Muscle layer of colon (tissue), 2 donors: ENCODE measurements at regions not wholly inside any gene's neighbourhood (a gene's known extent, or its start where the extent isn't known, plus 50 kb on each side); places are given as distances from the start of the nearest gene placed in this dataset.
"Not testable (repeated sequence)": the region's sequence is repeated elsewhere in the genome, so short reads cannot be mapped to it uniquely, and the experiment has no call there.

Experiments used
- H3K27ac ChIP-seq: one replicate; pipeline ENCODE4 v1.7.0; 2013; ENCODE audit warnings: low read depth, mild to moderate bottlenecking, low read length, moderate library complexity
- H3K27me3 ChIP-seq, 2 donors: one replicate each; pipeline ENCODE4 v1.7.0; 2013; ENCODE audit warnings: low read length in 2 of 2, mild to moderate bottlenecking in 2 of 2; ENCODE audit not compliant: insufficient read depth in 2 of 2, control insufficient read depth in 1 of 2
- H3K36me3 ChIP-seq: one replicate; pipeline ENCODE4 v1.7.0; 2013; ENCODE audit warnings: mild to moderate bottlenecking, low read length; ENCODE audit not compliant: insufficient read depth
- H3K4me1 ChIP-seq: one replicate; pipeline ENCODE4 v1.7.0; 2013; ENCODE audit warnings: mild to moderate bottlenecking, low read length; ENCODE audit not compliant: insufficient read depth
- H3K4me3 ChIP-seq, 2 donors: one replicate each; pipeline ENCODE4 v1.7.0; 2013; ENCODE audit warnings: low read length in 2 of 2, low read depth in 1 of 2, mild to moderate bottlenecking in 1 of 2, moderate library complexity in 1 of 2
- H3K9ac ChIP-seq: one replicate; pipeline ENCODE4 v1.7.0; 2013; ENCODE audit warnings: low read length
- H3K9me3 ChIP-seq: one replicate; pipeline ENCODE4 v1.7.0; 2013; ENCODE audit warnings: mild to moderate bottlenecking, low read length
- donor health status: abdominal sarcoma.
- donor health status: Adenocarcinoma of cecum.

DNA sequence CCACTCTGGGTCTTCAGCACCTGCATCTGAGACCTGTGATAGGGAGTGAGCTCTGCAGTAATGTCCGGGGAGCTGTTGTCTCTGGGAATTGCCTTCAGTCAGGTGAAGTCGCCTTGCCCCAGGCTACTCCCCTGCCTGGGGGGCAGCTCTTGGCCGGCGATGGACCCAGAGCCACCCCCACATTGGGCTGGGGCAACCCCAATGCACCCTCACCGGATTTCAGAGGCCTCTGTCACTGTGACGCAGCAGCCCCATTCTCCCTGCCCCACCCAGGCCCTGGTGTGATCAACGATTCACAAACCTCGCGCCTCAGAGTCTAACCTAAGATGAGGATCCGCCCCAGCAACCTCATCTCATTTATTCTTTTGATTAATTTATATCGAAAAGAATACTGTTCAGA, 303.6 kb downstream of the NDUFA10 start:
- Histone ChIP-seq H3K4me3 (no peak overlapping the region), H3K9me3 (no peaks in the 10 kb centered on the region), H3K36me3 (no peaks in the 10 kb centered on the region), H3K27me3 (no peaks in the 10 kb centered on the region), H3K4me1 (peaks cover 6% of the 10 kb centered on the region), H3K27ac (no peak overlapping the region), H3K9ac (no peak overlapping the region)

DNA sequence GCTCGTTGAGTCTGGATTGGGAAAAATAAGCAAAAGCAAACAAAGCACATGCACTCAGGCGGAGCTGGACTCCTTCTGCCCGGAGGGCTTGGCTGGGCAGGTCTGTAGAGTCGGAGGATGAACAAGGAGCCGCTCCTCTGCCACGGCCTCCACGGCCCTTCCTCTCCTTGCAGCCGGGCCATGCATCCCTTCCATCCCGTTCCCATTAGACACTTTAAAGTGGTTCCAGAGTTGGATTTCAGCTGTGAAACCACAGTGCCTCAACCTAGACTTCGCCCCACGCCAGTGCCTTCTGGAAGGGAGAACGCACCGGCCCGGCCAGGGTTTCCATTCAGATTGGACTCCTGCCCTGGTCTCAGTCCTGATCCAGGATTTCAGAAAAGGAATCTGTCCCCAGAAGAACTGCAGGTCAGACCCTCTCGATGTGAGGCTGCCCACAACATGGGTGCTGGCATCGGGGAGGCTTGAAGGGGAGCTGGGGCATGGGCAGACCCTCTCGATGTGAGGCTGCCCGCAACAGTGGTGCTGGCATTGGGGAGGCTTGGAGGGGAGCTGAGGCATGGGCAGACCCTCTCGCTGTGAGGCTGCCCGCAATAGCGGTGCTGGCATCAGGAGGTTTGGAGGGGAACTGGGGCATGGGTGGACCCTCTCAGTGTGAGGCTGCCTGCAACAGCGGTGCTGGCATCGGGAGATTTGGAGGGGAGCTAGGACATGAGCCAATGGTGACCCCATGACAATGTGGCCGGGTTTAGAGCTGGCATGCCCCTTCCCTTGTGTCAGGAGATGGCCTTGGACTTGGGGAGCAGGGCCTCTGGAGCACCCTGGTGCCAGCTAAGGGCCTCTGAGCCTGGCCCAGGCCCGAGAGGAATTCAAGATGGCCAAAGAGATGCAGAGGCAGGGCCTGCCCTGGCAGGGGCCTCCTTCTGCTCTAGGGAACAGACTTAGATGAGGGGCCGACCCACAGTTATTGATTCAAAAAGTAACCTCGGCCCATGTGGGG, 304.5 kb downstream of the NDUFA10 start:
- Histone ChIP-seq H3K27ac (no peak overlapping the region), H3K27me3 (no peaks in the 10 kb centered on the region), H3K9me3 (no peaks in the 10 kb centered on the region), H3K9ac (no peak overlapping the region), H3K36me3 (no peaks in the 10 kb centered on the region), H3K4me3 (no peak overlapping the region), H3K4me1 (peaks cover 6% of the 10 kb centered on the region)

DNA sequence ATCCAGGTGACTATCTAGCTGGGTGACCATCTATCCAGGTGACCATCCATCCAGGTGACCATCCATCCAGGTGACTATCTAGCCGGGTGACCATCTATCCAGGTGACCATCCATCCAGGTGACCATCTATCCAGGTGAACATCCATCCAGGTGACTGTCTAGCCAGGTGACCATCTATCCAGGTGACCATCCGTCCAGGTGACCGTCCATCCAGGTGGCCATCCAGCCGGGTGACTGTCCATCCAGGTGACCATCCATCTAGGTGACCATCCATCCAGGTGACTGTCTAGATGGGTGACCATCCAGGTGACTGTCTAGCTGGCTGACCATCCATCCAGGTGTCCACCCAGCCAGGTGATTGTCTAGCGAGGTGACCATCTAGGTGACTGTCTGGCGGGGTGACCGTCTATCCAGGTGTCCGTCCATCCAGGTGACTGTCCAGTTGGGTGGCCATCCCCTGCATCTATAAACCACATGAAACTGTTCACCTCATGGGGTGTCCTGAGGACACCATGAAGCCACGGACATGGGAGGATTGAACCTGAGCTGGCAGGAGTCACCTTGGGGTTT, 305.3 kb downstream of the NDUFA10 start:
- Histone ChIP-seq H3K4me3 (no peak overlapping the region), H3K4me1 (peaks cover 6% of the 10 kb centered on the region), H3K27ac (no peak overlapping the region), H3K9me3 (no peaks in the 10 kb centered on the region), H3K9ac (no peak overlapping the region), H3K27me3 (no peaks in the 10 kb centered on the region), H3K36me3 (no peaks in the 10 kb centered on the region)

DNA sequence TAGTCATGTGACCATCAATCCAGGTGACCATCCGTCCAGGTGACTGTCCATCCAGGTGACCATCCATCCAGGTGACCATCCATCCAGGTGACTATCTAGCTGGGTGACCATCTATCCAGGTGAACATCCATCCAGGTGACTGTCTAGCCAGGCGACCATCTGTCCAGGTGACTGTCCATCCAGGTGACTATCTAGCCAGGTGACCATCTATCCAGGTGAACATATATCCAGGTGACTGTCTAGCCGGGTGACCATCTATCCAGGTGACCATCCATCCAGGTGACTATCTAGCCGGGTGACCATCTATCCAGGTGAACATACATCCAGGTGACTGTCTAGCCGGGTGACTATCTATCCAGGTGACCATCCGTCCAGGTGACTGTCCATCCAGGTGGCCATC, 306.2 kb downstream of the NDUFA10 start:
- H3K9ac ChIP-seq, H3K4me3 ChIP-seq, H3K27me3 ChIP-seq: not testable (repeated sequence)

DNA sequence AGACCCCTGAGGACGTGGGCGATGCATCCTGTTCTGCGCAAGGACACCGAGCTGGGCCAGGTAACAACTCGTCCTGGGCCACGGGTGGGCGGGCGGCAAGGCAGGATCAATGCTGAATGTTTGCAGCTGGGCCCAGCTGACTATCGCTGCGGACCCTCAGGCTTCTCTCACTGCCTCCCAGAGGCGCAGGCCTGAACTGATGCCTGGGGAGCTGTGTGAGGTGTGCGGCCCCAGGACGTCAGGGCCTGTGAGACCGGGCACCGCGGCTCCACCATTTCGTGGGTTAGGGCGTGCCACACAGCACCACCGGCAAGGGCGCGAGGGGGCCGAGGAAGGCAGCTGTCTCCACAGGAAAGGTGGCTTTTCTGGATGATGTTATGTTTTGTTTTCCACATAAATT, 307.4 kb downstream of the NDUFA10 start:
- H3K36me3 ChIP-seq = no peaks in the 10 kb centered on the region
- H3K27ac ChIP-seq = no peak overlapping the region
- peaks cover 6% of the 10 kb centered on the region for H3K4me1 ChIP-seq
- H3K4me3 ChIP-seq = no peak overlapping the region
- H3K9ac ChIP-seq = no peak overlapping the region
- H3K9me3 ChIP-seq = no peaks in the 10 kb centered on the region
- no peaks in the 10 kb centered on the region for H3K27me3 ChIP-seq

More for the DNA sequence above, 306.2 kb downstream of the NDUFA10 start:
- H3K27ac ChIP-seq, H3K36me3 ChIP-seq, H3K9me3 ChIP-seq, H3K4me1 ChIP-seq: not testable (repeated sequence)

DNA sequence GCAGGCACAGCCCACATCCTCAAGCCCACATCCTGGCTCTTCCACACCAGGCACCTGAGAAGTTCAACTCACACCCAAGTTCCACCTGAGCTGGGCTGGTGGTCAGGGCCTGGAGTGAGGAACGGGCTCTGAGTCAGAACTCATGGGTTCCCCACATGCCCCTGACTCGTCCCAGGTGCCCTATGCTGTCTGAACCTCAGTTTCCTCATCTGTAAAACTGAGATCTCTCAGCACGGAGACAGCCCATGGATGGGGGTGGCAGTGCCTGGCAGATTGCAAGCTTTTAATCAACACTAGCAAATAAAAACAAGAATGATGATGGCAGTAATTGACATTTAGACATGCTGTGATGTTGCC, 307.8 kb downstream of the NDUFA10 start:
- Histone ChIP-seq H3K4me3 (no peak overlapping the region), H3K9ac (no peak overlapping the region), H3K27me3 (no peaks in the 10 kb centered on the region), H3K9me3 (no peaks in the 10 kb centered on the region), H3K4me1 (peaks cover 6% of the 10 kb centered on the region), H3K36me3 (no peaks in the 10 kb centered on the region), H3K27ac (no peak overlapping the region)

DNA sequence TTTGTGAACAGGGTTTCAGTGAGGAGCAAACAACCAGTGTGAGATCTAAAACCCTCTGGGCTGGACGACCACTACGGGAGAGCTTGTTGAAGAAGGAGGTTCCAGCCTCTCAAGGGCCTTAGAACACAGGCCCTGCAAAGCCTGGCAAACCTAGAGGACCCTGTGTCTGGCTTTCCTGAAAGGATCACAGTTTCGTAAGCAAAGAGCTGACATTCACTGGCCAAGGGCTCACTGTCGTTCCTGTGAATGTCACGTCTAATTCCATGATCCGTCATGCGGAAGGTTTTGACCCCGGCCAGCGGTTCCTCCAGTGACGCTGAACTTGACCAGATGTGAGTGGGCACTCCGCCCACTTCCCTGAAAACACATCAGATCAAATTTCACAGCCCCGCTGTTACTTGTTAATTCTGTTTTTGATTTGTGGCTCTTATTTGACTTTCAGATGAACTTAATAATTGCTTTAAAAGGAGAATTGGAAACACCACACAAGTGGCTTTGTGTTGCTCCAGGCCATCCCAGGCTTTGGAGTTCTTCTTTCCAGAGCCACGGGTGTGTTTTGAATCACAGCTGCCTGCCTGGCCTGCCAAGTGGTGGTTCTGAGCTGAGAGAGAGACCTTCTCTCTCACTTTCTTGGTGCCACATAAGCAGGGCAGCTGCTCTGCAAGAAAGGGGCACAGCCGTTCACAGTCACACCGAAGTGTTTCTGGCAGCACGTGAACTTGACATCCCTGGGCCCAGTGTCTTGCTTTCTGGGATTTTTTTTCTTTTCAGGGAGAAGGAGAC, 308.4 kb downstream of the NDUFA10 start:
- Histone ChIP-seq H3K27me3 (no peaks in the 10 kb centered on the region), H3K9me3 (no peaks in the 10 kb centered on the region), H3K4me3 (no peak overlapping the region), H3K4me1 (peaks cover 6% of the 10 kb centered on the region), H3K36me3 (no peaks in the 10 kb centered on the region), H3K27ac (no peak overlapping the region), H3K9ac (no peak overlapping the region)

DNA sequence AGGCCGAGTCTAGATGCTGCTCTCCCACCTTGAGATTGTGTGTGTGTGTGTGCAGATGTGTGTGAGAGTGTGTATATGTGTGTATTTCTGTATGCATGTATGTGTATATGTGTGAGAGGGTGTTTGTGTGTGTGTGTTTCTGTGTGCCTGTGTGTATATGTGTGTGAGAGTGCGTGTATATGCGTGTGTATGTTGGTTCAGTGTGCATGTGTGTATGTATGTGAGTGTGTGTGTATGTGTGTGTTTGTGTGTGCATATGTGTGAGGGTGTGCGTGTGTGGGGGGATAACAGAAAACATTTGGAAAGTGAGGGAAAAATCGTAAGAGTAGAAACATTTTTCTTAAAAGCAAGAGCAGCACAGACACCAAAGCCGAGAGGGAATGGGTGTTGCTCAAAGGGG, 309.1 kb downstream of the NDUFA10 start:
- no peak overlapping the region for H3K9ac ChIP-seq
- no peaks in the 10 kb centered on the region for H3K9me3 ChIP-seq
- H3K36me3 ChIP-seq = no peaks in the 10 kb centered on the region
- no peaks in the 10 kb centered on the region for H3K27me3 ChIP-seq
- H3K4me3 ChIP-seq = no peak overlapping the region
- H3K27ac ChIP-seq = no peak overlapping the region
- peaks cover 6% of the 10 kb centered on the region for H3K4me1 ChIP-seq

DNA sequence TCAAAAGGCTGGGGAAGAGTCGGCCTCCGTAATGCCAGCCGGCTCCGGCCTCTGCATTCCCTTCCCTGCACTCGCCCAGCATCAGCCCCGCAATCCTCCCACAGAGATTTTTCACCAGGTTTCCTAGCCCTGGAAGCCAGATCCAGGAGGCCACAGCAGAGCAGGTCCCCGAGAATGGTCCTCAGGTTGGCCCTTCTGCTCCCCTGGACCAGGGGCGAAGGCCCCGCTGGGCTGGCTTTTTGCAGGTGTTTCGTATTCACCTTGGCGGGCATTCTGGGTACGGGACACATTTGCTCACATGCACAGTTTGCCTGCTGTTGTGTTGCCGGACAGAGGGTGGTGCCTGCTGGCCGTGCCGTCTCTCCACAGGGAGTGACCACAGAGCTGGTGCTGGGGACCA, 309.5 kb downstream of the NDUFA10 start:
- Histone ChIP-seq H3K4me3 (no peak overlapping the region), H3K27ac (no peak overlapping the region), H3K9me3 (no peaks in the 10 kb centered on the region), H3K9ac (no peak overlapping the region), H3K27me3 (no peaks in the 10 kb centered on the region), H3K36me3 (no peaks in the 10 kb centered on the region), H3K4me1 (peaks cover 6% of the 10 kb centered on the region)

DNA sequence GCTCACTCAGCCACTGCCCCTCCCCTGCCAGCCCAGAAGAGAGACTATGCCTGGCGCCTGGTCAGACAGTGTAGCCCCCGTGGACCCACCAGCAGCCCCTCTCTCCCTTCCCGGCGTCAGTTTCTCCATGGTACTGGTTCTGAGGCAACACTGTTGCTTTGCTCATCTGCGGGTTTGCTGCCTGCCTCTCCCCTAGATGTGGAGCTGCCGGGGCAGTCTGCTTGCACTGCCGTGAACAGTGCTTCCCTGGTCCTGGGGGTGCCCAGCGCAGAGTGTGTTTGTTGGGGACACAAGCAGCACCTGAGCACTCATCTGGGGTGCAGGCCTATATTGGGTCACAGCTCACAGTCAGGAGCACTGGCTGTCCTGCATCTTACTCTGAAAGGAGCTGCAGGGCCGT, 309.9 kb downstream of the NDUFA10 start:
- no peak overlapping the region for H3K9ac ChIP-seq
- no peaks in the 10 kb centered on the region for H3K9me3 ChIP-seq
- H3K27ac ChIP-seq = no peak overlapping the region
- H3K4me1 ChIP-seq = peaks cover 6% of the 10 kb centered on the region
- no peak overlapping the region for H3K4me3 ChIP-seq
- H3K27me3 ChIP-seq = no peaks in the 10 kb centered on the region
- no peaks in the 10 kb centered on the region for H3K36me3 ChIP-seq

DNA sequence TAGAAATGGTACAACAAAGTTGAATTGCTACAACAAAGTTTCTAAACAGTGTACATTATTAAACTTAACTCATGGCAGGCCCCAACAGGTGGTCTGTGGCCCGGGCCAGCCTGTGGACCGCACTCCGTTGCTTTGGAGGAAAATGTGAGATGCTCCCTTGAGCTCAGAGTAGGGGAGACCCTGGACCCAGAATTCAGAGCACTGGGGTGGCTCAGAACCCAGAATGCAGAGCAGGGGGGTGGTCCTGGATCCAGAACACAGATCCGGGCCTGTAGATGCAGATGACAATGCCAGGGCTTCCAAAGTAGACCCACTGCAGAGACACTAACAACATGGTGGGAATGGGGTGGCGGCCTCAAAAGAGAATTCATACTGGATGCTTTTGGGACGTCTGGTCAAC, 311.0 kb downstream of the NDUFA10 start:
- no peak overlapping the region for H3K4me3 ChIP-seq
- no peaks in the 10 kb centered on the region for H3K36me3 ChIP-seq
- H3K27ac ChIP-seq = no peak overlapping the region
- H3K4me1 ChIP-seq = peaks cover 6% of the 10 kb centered on the region
- H3K27me3 ChIP-seq = no peaks in the 10 kb centered on the region
- H3K9ac ChIP-seq = no peak overlapping the region
- no peaks in the 10 kb centered on the region for H3K9me3 ChIP-seq
